ENCODE measurements at regions not wholly inside any gene's neighbourhood (a gene's known extent, or its start where the extent isn't known, plus 50 kb on each side); places are given as distances from the start of the nearest gene placed in this dataset.

DNA sequence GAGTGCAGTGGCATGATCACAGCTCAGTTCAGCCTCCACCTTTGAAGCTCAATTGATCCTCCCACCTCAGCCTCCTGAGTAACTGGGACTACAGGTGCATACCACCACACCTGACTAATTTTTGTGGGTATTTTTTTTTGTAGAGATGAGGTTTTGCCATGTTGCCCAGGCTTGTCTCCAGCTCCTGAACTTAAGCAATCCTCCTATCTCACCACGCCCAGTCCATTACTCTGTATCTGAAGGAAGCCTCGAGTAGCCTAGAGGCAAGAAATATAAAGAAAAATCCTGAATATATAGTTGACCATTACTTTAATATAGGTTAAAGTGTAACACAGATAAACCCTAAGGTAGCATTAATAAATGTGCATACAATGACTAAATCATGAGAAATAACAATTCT, 686.8 kb upstream of the PIK3C3 start:
- TF ChIP-seq, protein P1, sequence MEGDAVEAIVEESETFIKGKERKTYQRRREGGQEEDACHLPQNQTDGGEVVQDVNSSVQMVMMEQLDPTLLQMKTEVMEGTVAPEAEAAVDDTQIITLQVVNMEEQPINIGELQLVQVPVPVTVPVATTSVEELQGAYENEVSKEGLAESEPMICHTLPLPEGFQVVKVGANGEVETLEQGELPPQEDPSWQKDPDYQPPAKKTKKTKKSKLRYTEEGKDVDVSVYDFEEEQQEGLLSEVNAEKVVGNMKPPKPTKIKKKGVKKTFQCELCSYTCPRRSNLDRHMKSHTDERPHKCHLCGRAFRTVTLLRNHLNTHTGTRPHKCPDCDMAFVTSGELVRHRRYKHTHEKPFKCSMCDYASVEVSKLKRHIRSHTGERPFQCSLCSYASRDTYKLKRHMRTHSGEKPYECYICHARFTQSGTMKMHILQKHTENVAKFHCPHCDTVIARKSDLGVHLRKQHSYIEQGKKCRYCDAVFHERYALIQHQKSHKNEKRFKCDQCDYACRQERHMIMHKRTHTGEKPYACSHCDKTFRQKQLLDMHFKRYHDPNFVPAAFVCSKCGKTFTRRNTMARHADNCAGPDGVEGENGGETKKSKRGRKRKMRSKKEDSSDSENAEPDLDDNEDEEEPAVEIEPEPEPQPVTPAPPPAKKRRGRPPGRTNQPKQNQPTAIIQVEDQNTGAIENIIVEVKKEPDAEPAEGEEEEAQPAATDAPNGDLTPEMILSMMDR (conservative IDR thresholded peaks at IDR 0.05; ENCODE audit: low read depth, low read length) = no peak
- TF ChIP-seq EZH2phosphoT487 (IDR thresholded peaks at IDR 0.05; ENCODE audit: borderline replicate concordance, low read length) (no peak), EZH2 (IDR thresholded peaks at IDR 0.05; ENCODE audit: low read length, unreplicated experiment) (no peak)
